RWPE2 (cell line): ENCODE measurements at regions not wholly inside any gene's neighbourhood (a gene's known extent, or its start where the extent isn't known, plus 50 kb on each side); places are given as distances from the start of the nearest gene placed in this dataset.

ENCODE experiments used
- ATAC-seq: fragments of 200-7000 bp; cut with Tn5 transposase; 3 replicates; pipeline ENCODE4 v1.9.1; 2021; ENCODE audit warnings: low read depth
- DNase-seq: peaks from one replicate; pipeline ENCODE4 v3.0.0-alpha.2; 2020; ENCODE audit warnings: low spot score
- H3K27ac ChIP-seq: fragments of 450-650 bp; 2 replicates; pipeline ENCODE4 v1.5.1; 2017; ENCODE audit warnings: mild to moderate bottlenecking; ENCODE audit not compliant: poor library complexity, severe bottlenecking
- H3K27me3 ChIP-seq: fragments of 250-450 bp; sonication (Bioruptor Pico); 2 replicates; pipeline ENCODE4 v1.5.1; 2021; ENCODE audit warnings: mild to moderate bottlenecking, moderate library complexity; ENCODE audit not compliant: insufficient read depth, poor library complexity, severe bottlenecking
- H3K36me3 ChIP-seq: fragments of 250-450 bp; sonication (Bioruptor Pico); 2 replicates; pipeline ENCODE4 v1.5.1; 2020; ENCODE audit warnings: low read depth, mild to moderate bottlenecking, moderate library complexity
- H3K4me1 ChIP-seq: fragments of 250-450 bp; sonication (Bioruptor Pico); 2 replicates; pipeline ENCODE4 v1.5.1; 2021; ENCODE audit warnings: mild to moderate bottlenecking, moderate library complexity; ENCODE audit not compliant: insufficient read depth, poor library complexity, severe bottlenecking
- H3K4me3 ChIP-seq: fragments of 250-450 bp; sonication (Bioruptor Pico); 2 replicates; pipeline ENCODE4 v1.5.1; 2021; ENCODE audit warnings: mild to moderate bottlenecking, moderate library complexity; ENCODE audit not compliant: severe bottlenecking
- H3K9me3 ChIP-seq: fragments of 250-450 bp; sonication (Bioruptor Pico); 2 replicates; pipeline ENCODE4 v1.5.1; 2021; ENCODE audit warnings: mild to moderate bottlenecking, moderate library complexity; ENCODE audit not compliant: severe bottlenecking
- TF ChIP-seq, protein P1 (sequence below): fragments of 450-650 bp; IDR thresholded peaks from one replicate; pipeline ENCODE4 v1.5.1; 2017; ENCODE audit warnings: mild to moderate bottlenecking, moderate library complexity; ENCODE audit not compliant: poor library complexity, severe bottlenecking

DNA sequence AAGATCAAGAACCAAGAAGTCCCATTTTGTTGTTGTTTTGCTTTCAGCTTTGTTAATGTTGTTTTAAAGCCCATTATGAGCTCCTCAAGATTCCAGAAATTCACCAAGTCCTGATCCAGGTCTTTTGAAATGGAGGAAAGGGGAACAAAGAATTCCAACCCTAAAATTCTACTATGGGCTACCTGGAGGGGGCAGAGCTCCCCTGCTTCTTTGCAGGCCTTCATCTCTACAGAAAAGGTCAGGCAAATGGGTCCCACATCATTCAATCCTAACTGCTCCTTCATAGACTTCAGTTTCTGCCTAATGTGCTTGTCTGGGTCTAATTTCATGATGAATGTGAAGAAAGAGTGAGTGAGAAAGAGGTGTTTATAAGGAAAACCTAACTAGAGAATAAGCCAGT is 375.5 kb downstream of the TOX3 start:
- TF ChIP-seq, protein P1, sequence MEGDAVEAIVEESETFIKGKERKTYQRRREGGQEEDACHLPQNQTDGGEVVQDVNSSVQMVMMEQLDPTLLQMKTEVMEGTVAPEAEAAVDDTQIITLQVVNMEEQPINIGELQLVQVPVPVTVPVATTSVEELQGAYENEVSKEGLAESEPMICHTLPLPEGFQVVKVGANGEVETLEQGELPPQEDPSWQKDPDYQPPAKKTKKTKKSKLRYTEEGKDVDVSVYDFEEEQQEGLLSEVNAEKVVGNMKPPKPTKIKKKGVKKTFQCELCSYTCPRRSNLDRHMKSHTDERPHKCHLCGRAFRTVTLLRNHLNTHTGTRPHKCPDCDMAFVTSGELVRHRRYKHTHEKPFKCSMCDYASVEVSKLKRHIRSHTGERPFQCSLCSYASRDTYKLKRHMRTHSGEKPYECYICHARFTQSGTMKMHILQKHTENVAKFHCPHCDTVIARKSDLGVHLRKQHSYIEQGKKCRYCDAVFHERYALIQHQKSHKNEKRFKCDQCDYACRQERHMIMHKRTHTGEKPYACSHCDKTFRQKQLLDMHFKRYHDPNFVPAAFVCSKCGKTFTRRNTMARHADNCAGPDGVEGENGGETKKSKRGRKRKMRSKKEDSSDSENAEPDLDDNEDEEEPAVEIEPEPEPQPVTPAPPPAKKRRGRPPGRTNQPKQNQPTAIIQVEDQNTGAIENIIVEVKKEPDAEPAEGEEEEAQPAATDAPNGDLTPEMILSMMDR = no peak
- H3K27me3 ChIP-seq = no peaks in the 10 kb centered on the region
- no peaks in the 10 kb centered on the region for H3K9me3 ChIP-seq
- DNase-seq (no peak), ATAC-seq (no peak)
- no peaks in the 10 kb centered on the region for H3K4me1 ChIP-seq
- H3K4me3 ChIP-seq = no peak overlapping the region
- no peaks in the 10 kb centered on the region for H3K36me3 ChIP-seq
- no peak overlapping the region for H3K27ac ChIP-seq

DNA sequence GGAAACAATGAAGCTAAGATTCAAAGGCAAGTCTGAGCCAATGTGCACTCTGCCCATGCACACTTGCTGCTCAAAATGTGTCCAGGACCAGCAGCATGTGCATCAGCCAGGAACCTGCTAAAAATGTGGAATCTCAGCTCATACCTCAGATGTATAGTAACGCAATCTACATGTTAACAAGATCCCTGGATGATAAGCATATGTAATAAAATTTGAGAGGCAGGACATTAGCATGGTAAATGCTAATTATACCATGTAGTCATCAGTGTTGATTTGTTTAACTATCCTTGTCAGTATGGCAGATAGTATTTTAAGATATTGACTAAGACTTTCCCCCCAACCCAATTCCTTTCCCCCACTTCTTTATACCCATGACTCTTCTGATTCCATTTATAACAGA is 379.6 kb downstream of the TOX3 start:
- H3K27ac ChIP-seq = no peak overlapping the region
- H3K36me3 ChIP-seq = no peaks in the 10 kb centered on the region
- no peak overlapping the region for H3K4me3 ChIP-seq
- H3K4me1 ChIP-seq = no peaks in the 10 kb centered on the region
- no peak for DNase-seq
- TF ChIP-seq, protein P1 = no peak
- no peak for ATAC-seq
- no peaks in the 10 kb centered on the region for H3K9me3 ChIP-seq
- H3K27me3 ChIP-seq = no peaks in the 10 kb centered on the region

DNA sequence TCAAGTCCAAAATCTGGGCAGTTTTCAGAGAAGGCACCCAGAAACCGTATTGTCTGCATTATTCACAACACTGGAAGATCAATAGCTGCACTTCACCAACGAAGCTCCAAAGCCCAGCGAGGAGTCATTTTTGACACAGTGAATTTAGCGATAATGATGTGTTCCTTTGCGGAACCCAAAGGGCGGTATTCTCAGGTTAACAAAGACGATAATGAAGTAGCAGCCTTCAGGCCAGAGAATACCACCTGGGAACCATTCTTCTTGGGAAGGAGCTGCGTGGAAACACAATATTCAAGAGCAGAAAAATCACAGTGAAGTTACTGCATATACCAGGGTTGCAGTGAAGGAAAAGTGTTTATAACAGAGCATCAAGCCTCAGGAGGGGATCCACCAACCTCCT is 381.0 kb downstream of the TOX3 start:
- DNase-seq (no peak), ATAC-seq (no peak)
- Histone ChIP-seq H3K9me3 (no peaks in the 10 kb centered on the region), H3K27ac (no peak overlapping the region), H3K4me3 (no peak overlapping the region), H3K27me3 (no peaks in the 10 kb centered on the region), H3K36me3 (no peaks in the 10 kb centered on the region), H3K4me1 (no peaks in the 10 kb centered on the region)
- TF ChIP-seq, protein P1 = no peak

DNA sequence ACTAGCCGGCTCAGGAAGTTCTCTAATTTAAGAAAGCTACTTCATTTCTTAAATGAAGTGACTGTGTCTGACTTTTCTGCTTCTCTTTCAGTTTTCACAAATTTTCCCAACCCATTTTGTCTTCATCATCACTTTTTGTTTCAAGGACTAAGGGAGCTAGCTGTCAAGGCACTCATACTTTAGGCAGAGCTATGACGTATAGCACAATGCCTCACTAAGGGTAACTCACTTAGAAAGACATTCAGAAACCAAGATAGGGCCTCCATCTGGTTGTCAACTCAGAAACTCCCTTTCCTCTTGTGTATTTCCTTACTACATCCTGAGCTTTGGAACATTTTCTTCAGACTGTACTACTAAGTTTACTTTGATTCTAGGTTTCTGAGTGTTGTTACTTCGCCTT is 397.9 kb downstream of the TOX3 start:
- no peak overlapping the region for H3K4me3 ChIP-seq
- no peak for ATAC-seq
- H3K4me1 ChIP-seq = no peaks in the 10 kb centered on the region
- H3K36me3 ChIP-seq = no peaks in the 10 kb centered on the region
- TF ChIP-seq, protein P1 = no peak
- H3K27ac ChIP-seq = no peak overlapping the region
- H3K9me3 ChIP-seq = no peaks in the 10 kb centered on the region
- no peaks in the 10 kb centered on the region for H3K27me3 ChIP-seq
- DNase-seq = no peak

DNA sequence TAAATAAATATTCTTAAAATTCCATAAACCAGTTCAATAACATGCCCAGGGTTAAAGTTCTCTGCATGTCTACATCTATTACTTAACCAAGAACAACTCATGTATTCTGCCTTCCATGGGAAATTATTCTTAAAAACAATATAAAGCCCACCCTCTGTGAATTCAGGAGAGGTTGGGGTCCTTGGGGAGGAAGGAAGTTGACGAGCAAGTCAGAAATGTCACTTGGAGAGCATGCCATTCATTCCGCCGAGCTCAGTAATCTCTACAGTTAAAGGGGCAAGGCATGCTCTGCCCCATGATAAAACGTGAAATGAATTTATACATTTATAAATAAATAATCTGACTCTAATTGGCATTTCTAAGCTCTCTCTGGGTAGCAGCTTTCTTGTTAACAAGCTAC is 405.1 kb downstream of the TOX3 start:
- H3K27ac ChIP-seq = no peak overlapping the region
- no peaks in the 10 kb centered on the region for H3K9me3 ChIP-seq
- no peak overlapping the region for H3K4me3 ChIP-seq
- DNase-seq (no peak), ATAC-seq (no peak)
- no peaks in the 10 kb centered on the region for H3K36me3 ChIP-seq
- TF ChIP-seq, protein P1 = no peak
- H3K4me1 ChIP-seq = no peaks in the 10 kb centered on the region
- peaks cover 7% of the 10 kb centered on the region for H3K27me3 ChIP-seq
